ENCODE measurements at regions not wholly inside any gene's neighbourhood (a gene's known extent, or its start where the extent isn't known, plus 50 kb on each side); places are given as distances from the start of the nearest gene placed in this dataset.

GRCh38 chr9:14560194-14560593 lies 133.0 kb downstream of the ZDHHC21 start:
- no peak for DNase-seq

DNA sequence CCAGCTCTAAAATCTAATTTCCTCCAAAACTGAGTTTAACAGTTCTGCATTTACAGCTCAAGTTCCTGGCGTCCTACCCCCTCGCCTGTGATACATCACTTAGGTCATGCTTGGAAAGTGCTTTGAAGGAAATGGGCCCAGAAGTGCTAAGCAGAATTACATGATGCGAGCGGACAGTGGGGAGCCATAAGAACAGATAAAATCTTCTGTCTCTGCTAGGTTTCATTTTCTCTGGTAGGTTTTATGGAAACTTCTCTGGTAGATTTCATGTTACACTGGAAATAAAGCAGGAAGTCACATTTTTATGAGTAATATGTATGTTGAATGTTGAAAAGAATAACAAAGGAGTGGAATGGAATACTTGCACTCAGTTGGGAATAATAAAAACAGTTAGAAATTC lies 138.3 kb downstream of the ZDHHC21 start:
- no peak for DNase-seq

DNA sequence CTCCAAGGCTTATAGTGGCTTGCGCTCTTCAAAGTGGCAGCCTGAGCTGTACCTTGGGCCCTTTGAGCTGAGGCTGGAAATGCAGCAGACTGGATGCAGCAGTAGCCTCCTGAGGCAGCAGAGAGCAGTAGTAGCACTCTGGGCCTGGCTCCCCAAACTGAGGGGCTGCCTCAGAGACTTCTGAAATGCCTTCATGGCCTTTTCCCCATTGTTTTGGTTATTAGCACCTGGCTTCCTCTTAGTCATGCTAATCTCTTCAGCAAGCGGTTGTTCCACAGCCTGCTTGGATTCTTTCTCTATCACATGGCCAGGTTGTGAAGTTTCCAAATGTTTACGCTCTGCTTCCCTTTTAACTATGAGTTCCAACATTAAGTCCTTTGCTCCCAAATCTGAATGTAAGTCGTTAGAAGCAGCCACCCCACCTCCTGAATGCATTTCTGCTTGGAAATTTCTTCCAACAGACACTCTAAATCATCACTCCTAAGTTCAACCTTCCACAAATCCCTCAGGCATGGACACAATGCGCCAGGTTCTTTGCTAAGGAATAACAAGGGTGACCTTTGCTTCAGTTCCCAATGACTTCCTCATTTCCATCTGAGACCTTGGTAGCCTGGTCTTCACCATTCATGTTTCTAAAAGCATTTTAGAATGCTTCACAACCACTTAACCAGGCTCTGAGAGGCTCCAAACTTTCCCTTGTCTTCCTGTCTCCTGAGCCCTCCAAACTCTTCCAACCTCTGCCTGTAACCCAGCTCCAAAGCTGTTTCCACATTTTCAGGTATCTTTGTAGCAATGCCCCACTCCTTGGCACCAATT lies 145.8 kb downstream of the ZDHHC21 start:
- DNase-seq = no peak

DNA sequence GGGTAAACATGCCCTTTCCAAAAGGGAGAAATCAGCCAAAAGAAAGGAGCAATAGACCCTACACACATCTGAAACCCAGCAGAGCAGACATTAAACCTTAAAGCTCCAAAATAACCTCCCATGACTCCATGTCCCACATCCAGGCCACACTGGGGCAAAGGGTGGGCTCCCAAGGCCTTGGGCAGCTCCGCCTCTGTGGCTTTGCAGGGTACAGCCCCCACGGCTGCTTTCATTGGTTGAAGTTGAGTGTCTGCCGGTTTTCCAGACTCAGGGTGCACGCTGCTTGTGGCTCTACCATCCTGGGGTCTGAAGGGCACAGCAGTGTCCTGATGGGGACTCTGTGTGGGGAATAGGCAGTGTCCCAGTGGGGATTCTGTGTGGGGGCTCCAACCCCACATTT lies 146.5 kb downstream of the ZDHHC21 start:
- no peak for DNase-seq

DNA sequence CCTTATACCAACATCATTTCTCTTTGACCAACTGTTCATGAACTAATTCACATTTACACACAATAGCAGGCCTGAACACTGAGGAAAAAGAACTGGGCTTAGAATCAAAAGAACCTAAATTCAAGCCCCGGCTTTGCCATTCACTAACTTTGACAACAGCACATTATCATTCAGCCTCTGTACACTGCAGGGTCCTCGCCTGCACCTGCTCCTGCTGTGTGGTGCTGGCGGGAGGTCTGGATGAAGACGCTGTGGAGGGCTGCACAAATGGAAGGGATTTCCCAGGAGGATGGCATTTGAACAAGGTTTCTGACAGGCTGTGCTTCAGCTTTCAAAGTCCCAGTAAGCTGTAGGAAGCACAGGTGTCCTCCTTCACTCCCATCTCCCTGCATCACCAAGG lies 151.2 kb downstream of the ZDHHC21 start:
- no peak for DNase-seq

DNA sequence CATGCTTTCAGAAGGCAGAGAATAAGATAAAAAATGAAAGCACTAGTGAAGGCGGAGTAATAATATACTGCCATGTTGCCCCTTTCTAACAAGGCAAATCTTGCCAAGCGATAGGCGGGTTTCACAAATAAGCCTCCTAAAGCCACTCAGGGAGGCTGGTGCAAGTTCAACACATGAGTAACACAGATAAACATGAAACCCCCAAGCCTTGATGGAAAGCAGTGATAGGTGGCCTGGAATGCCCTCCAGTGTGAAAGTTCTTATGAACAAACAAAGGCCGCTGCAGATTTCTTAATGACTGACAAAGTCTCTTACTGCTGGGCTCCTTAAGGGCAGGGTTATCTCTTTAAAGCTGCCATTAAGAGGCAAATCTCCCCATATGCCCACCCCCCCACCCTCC lies 154.7 kb downstream of the ZDHHC21 start:
- DNase-seq = no peak

DNA sequence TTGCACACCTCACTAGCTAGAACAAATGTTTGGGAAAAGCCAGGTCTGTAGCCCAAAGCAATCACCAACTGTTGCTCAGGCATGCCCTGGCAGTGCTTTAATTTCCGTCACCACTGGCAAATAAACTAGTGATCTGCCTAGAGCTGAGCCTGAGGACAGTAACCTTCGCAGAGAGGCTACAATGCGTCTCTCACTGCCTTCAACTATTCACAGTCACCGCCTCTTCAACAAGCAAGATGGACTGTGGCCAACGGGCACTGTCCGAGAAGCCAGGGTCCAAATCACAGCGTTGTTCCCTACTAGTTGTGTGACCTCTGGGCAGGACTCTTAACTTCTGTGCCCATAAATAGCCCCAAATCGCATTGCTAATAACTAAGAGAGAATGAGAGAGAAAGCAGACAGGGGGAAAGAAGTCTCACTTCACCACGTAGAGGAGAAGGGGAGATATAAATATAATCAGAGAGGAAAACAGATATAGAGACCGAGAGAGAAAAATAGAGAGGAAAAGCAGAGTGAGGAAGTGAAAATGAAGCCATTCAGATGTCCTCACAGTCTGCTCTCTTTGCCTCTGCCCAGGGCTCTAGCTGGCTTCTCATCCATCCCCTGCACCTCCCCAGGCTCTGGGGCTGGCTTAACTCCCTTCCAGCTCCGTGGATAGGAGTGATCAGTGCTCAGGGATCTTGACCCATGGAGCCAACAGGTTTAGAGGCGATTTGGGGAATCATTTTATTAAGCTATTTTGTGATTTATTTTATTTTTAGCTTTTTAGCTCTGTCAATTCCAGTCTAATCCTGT lies 157.9 kb downstream of the ZDHHC21 start:
- DNase-seq = no peak

DNA sequence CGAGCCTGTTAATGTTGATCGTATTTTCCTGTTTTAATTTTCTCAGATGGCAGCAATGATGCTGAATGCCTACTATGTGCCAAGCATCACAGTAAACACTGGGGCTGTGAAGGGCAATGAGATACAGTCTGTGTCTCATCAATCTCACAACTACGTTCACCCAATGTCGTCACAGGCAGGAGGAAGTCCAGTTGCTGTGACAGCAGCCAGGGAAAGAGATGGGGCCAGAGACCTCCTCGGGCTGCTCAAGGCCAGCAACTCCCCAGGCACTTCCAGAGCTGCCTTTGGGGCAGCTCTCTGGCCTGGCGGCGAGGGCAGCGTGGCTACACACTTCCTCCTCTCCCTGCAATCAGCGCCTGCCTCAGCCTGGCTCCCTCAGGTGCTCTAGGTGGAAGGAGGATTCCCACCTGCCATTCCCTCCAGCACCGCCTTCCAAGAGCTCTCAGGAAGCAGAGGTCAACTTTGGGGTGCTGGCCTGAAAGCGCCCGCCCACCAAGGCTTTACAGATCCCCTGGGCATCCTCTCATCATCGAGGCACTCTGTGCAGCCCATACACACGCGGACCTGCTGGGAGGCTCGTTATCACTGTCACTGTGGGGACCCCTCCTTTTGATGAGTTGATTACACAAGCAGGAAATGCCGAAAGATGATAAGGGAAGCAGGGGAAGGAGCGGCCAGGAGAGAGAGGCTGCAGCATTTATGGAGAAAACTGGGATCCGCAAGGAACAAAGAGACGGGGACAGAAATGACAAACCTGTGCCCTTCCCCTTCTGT lies 159.2 kb downstream of the ZDHHC21 start:
- DNase-seq = no peak

- DNase-seq = no peak
Measured at GRCh38 chr9:14532456-14533115, 160.6 kb downstream of the ZDHHC21 start.

DNA sequence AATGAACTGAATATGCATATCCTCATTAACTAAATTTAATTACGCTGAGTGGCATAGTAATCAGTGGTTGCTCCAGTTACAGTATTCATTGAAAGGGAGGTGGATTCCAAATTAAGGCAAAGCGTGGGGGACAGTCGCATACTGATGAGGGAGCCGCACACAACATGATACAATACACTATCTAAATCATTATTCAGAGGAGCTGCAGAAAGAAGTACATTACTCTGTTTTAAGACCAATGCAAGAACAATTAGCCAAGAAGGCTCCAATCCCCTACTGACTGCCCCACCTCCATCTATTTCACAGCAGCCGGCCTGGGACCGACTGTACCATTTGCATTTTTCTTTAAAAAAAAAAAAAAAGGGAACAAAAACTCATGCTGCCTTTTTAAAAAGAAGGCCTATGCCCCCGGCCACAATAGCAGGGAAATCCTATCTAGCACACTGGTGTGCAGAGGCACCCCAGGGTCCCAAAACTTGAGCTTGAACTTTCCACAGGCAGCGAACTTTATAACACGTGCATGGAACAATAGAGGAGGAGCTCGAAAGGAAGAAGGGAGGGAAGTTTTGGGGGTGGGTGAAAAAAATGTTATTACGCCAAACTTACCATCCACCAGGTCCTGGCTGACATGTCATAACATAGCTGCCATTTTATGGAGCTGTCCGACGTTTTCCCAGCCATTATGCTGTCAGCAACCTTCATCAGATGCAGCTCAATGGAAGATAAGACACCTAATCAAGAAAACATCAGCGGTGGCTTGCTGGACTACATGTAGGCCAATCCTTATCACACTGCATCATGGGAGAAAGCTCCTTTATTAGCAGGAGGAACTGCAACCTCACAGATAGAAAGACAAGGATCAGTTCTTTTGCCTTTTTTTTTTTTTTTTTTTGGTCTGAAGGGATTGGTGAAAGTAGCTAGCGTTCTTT lies 161.6 kb downstream of the ZDHHC21 start:
- DNase-seq = no peak

- no peak for DNase-seq
Measured at GRCh38 chr9:14530841-14531240, 162.4 kb downstream of the ZDHHC21 start.

DNA sequence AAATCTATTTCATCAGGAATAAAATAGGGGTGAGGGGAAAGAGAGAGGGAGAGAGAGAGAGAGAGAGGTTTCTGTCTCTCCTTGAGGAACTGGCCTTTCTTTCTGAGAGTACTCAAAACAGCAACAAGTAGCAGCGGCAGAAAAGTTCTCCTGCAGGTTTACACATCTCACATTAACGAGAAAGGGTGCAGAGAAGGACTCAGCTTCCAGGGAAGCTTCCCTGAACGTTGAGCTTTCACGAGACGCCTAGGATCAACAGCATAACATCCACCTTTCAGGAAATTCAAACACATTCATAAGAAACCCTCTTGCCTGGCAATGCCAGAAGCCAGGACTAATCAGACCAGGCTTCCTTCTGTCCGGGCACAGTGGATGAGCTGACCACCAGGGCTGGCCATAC lies 162.9 kb downstream of the ZDHHC21 start:
- no peak for DNase-seq

GRCh38 chr9:14529629-14530028 lies 163.6 kb downstream of the ZDHHC21 start:
- no peak for DNase-seq

- DNase-seq = no peak
Measured at GRCh38 chr9:14529054-14529453, 164.2 kb downstream of the ZDHHC21 start.

DNA sequence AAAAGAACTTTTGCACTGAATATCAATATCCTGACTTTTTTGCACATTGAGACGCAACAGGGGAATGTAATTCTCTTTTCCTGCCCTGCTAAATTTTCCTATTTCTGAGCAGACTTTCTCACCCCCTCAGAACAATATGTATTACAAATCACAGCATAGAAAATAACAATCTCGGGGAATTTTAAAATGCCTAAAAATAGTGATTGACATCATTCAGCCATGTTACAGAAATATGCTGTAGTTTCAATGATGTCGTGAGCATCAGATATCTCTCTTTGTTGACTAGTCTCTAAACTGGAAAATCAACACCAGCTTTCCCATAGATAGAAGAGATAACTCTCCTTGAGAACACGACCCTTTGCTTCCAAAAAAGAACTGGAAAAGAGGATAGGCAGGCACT lies 166.7 kb downstream of the ZDHHC21 start:
- no peak for DNase-seq

DNA sequence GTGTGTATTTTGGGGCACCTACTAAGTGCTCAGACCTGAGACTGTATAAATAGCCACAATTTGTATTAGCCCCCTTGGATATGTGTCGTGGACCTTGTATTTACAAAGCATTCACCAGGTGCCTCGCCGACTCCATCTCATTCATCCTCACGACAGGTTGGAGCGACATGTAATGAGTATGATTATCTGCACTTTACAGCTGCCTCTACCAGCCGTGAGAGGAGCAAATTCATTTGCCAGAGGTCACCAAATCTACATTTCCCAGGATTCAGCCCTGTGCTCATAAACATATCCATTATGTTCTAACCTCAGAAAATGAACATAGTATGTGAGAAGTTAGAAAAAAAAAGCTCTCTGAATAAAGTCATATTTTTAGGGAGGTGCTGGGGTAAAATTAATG lies 167.4 kb downstream of the ZDHHC21 start:
- DNase-seq = no peak

DNA sequence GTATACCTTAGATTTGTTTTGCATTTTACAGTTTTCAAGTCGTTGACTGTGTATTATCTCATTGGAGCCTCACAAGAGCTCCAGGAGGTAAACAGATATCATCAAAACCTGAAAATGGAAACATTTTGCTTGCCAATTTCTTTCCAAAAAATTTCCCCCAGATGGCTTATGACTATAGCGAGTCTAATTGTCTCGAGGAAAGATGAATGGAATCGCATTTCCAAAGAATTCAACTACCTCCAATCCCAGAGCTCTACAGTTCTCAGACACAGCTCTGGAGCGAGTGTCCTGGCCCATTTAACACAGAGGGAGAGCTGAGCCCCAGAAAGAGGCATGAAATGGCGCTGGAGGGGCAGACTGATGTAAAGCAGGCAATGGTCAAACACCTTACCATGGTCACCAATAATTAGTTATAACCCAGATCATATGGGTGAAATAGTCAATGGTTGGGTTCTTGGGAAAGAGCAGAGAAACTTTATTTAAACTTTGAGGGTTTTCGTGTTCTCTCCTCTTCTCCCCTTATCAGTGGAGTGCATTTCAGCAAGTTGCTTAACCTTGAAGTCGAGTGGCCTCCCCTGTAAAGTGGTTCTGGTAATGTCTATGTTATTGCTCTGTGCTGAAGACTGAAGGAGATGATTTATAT lies 168.2 kb downstream of the ZDHHC21 start:
- DNase-seq = no peak

GRCh38 chr9:14523545-14523944 lies 169.7 kb downstream of the ZDHHC21 start:
- no peak for DNase-seq

GRCh38 chr9:14522627-14523379 lies 170.4 kb downstream of the ZDHHC21 start:
- no peak for DNase-seq

DNA sequence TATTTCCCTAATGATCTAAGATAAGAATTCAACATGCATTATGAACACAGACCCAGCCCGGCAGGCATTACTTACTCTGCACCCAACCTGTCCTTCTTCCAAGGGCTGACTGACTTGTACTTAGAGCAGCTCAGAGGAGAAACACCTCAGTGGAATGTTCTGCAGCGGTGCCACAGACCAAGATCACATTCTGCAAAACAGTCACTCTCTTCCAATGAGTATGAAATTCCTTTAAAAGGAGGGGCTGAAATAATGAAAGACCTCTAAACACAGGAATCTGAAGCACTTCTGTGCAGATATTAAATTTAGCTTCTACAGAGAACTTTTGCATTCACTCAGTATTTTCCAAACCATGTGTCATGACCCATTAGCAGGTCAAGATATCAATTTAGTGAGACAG lies 172.9 kb downstream of the ZDHHC21 start:
- no peak for DNase-seq

All from hippocampal formation (tissue), 2 donors.